Kidney (tissue), 13 donors: ENCODE measurements at regions not wholly inside any gene's neighbourhood (a gene's known extent, or its start where the extent isn't known, plus 50 kb on each side); places are given as distances from the start of the nearest gene placed in this dataset.

ENCODE experiments used
- DNase-seq, 5 donors: peaks; one replicate each; pipeline ENCODE4 v3.0.0-alpha.2; 2013 to 2020
- FAIRE-seq: peaks from 2 replicates; lab custom pipeline; 2012; peaks lifted over from hg19 to GRCh38; lab: Jason Lieb, UNC
- H3K27ac ChIP-seq, 2 donors: one replicate each; pipeline ENCODE4 v1.7.0; 2013; ENCODE audit warnings: low read depth in 2 of 2, low read length in 2 of 2, inconsistent platforms in 1 of 2
- H3K27me3 ChIP-seq: one replicate; pipeline ENCODE4 v1.7.1; 2013; ENCODE audit warnings: low read length, inconsistent platforms; ENCODE audit not compliant: control insufficient read depth, insufficient read depth
- H3K36me3 ChIP-seq, 3 donors: one replicate each; pipeline versions ENCODE4 v1.7.0 to v1.7.1; 2013; ENCODE audit warnings: low read length in 3 of 3, control low read depth in 1 of 3, inconsistent platforms in 1 of 3; ENCODE audit not compliant: insufficient read depth in 3 of 3, control insufficient read depth in 2 of 3
- H3K4me1 ChIP-seq, 3 donors: one replicate each; pipeline versions ENCODE4 v1.7.0 to v1.7.1; 2013; ENCODE audit warnings: low read length in 3 of 3, inconsistent platforms in 1 of 3, low read depth in 1 of 3; ENCODE audit not compliant: control insufficient read depth in 2 of 3, insufficient read depth in 2 of 3
- H3K4me3 ChIP-seq, 3 donors: one replicate each; pipeline versions ENCODE4 v1.7.0 to v1.8.1; 2013; ENCODE audit warnings: low read length in 3 of 3, control low read depth in 1 of 3, inconsistent platforms in 1 of 3
- H3K9ac ChIP-seq, 3 donors: one replicate each; pipeline versions ENCODE4 v1.7.0 to v1.7.1; 2013; ENCODE audit warnings: low read length in 3 of 3, control low read depth in 1 of 3, inconsistent platforms in 1 of 3
- H3K9me3 ChIP-seq, 3 donors: one replicate each; pipeline versions ENCODE4 v1.7.0 to v1.7.1; 2013; ENCODE audit warnings: low read length in 3 of 3, control low read depth in 1 of 3, inconsistent platforms in 1 of 3; ENCODE audit not compliant: control insufficient read depth in 2 of 3, insufficient read depth in 1 of 3
- CTCF ChIP-seq: IDR thresholded peaks from 3 replicates; pipeline ENCODE4 v1.5.1; 2012; ENCODE audit warnings: mild to moderate bottlenecking, moderate library complexity, borderline replicate concordance; ENCODE audit not compliant: insufficient read depth; ENCODE audit errors: extremely low read depth
- intact Hi-C: fragments of 100-400 bp; cut with DNase I; formaldehyde crosslinking; loops from one replicate; pipeline ENCODE4 v1.11.1; 2022
- donor health status: control.
- donor health status: control.
- donor health status: control.
- donor health status: control.
- donor health status: control.
- donor health status: DM: yes; HTN: yes; CAD: no.
- donor health status: Normal renal cell carcinoma (clear cell type).

GRCh38 chr10:118925404-118926071, 104.0 kb upstream of the NANOS1 start:
- no peak for FAIRE-seq
- no peaks in the 10 kb centered on the region for H3K36me3 ChIP-seq

GRCh38 chr10:118926072-118926417, 103.5 kb upstream of the NANOS1 start:
- DNase-seq, result no peak
- intact Hi-C loops, result no loop called here
- FAIRE-seq, result no peak
- Histone ChIP-seq H3K27ac (no peak overlapping the region), H3K9ac (no peak overlapping the region), H3K9me3 (no peaks in the 10 kb centered on the region), H3K4me3 (no peak overlapping the region), H3K27me3 (no peaks in the 10 kb centered on the region), H3K4me1 (no peaks in the 10 kb centered on the region), H3K36me3 (no peaks in the 10 kb centered on the region)
- TF ChIP-seq CTCF, result no peak

More at GRCh38 chr10:118925404-118926071, 104.0 kb upstream of the NANOS1 start:
- no peak for TF ChIP-seq CTCF
- intact Hi-C loops, result no loop called here
- Histone ChIP-seq H3K4me1 (no peaks in the 10 kb centered on the region), H3K27ac (no peak overlapping the region), H3K4me3 (no peak overlapping the region), H3K27me3 (no peaks in the 10 kb centered on the region), H3K9ac (no peak overlapping the region), H3K9me3 (no peaks in the 10 kb centered on the region)
- DNase-seq, result no peak

- DNase-seq, result no peak
- H3K27ac ChIP-seq, result no peak overlapping the region
- TF ChIP-seq CTCF, result no peak
These were observed 103.1 kb upstream of the NANOS1 start for GRCh38 chr10:118926441-118926840.

GRCh38 chr10:118926903-118927302, 102.6 kb upstream of the NANOS1 start:
- Histone ChIP-seq H3K4me1 (no peaks in the 10 kb centered on the region), H3K27me3 (no peaks in the 10 kb centered on the region), H3K27ac (no peak overlapping the region), H3K4me3 (no peak overlapping the region), H3K36me3 (no peaks in the 10 kb centered on the region), H3K9ac (no peak overlapping the region), H3K9me3 (peaks cover 0 to 4% (median 0%) of the 10 kb centered on the region in 3 donors)
- intact Hi-C loops, result no loop called here
- FAIRE-seq, result no peak
- no peak for DNase-seq
- TF ChIP-seq CTCF, result no peak

More at GRCh38 chr10:118926441-118926840, 103.1 kb upstream of the NANOS1 start:
- Histone ChIP-seq H3K9me3 (peaks cover 0 to 4% (median 0%) of the 10 kb centered on the region in 3 donors), H3K4me1 (no peaks in the 10 kb centered on the region), H3K4me3 (no peak overlapping the region), H3K36me3 (no peaks in the 10 kb centered on the region), H3K27me3 (no peaks in the 10 kb centered on the region), H3K9ac (no peak overlapping the region)
- FAIRE-seq, result no peak
- intact Hi-C loops, result no loop called here
